ENCODE measurements at regions not wholly inside any gene's neighbourhood (a gene's known extent, or its start where the extent isn't known, plus 50 kb on each side); places are given as distances from the start of the nearest gene placed in this dataset.

- Histone ChIP-seq H3K27me3 (no peaks in the 10 kb centered on the region), H3K4me1 (no peaks in the 10 kb centered on the region), H3K27ac (no peak overlapping the region), H3K36me3 (no peaks in the 10 kb centered on the region), H3K4me3 (no peak overlapping the region), H3K9me3 (no peaks in the 10 kb centered on the region)
- TF ChIP-seq POLR2A (IDR thresholded peaks at IDR 0.05) (no peak), CTCF (IDR thresholded peaks at IDR 0.05) (no peak)
- WGBS (ENCODE audit: insufficient coverage, low coverage, low lambda C conversion rate, missing lambda C conversion rate), result 62% methylated on average over 3 of the region's 3 CpGs
- DNase-seq (no peak), ATAC-seq (no peak)
- intact Hi-C loops (cut with DNase I), result no loop called here
Observed at GRCh38 chr5:83780699-83781350, 60.2 kb upstream of the HAPLN1 start.

GRCh38 chr5:83777856-83778255 is 57.2 kb upstream of the HAPLN1 start:
- Histone ChIP-seq H3K27ac (no peak overlapping the region), H3K4me1 (no peaks in the 10 kb centered on the region), H3K27me3 (no peaks in the 10 kb centered on the region), H3K4me3 (no peak overlapping the region), H3K36me3 (no peaks in the 10 kb centered on the region), H3K9me3 (no peaks in the 10 kb centered on the region)
- intact Hi-C loops (cut with DNase I), result no loop called here
- TF ChIP-seq POLR2A (IDR thresholded peaks at IDR 0.05), result no peak
- TF ChIP-seq CTCF (IDR thresholded peaks at IDR 0.05), result no peak
- no peak for DNase-seq
- no peak for ATAC-seq

GRCh38 chr5:83776437-83777031 is 55.9 kb upstream of the HAPLN1 start:
- ATAC-seq, result peak; percentile 44 to 78 (median 66)
- no peaks in the 10 kb centered on the region for H3K36me3 ChIP-seq
- H3K9me3 ChIP-seq, result no peaks in the 10 kb centered on the region
- no peak for TF ChIP-seq POLR2A (IDR thresholded peaks at IDR 0.05)
- no peak for TF ChIP-seq CTCF (IDR thresholded peaks at IDR 0.05)
- H3K27me3 ChIP-seq, result no peaks in the 10 kb centered on the region
- intact Hi-C loops (cut with DNase I), result no loop called here
- no peak overlapping the region for H3K27ac ChIP-seq
- no peak overlapping the region for H3K4me3 ChIP-seq
- WGBS (ENCODE audit: insufficient coverage, low coverage, low lambda C conversion rate, missing lambda C conversion rate), result 80% methylated on average over 1 of the region's 1 CpG
- H3K4me1 ChIP-seq, result no peaks in the 10 kb centered on the region
- no peak for DNase-seq

Small RNAs in the stretch of these regions (small RNA-seq; reads per million reads assigned to genes)
- 0 reads per million in 2 experiments for gene RNU4-11P

Measured in right lobe of liver (tissue), 6 donors.